ENCODE measurements at regions not wholly inside any gene's neighbourhood (a gene's known extent, or its start where the extent isn't known, plus 50 kb on each side); places are given as distances from the start of the nearest gene placed in this dataset.

GRCh38 chr12:63068857-63069442 lies 82.1 kb downstream of the AVPR1A start:
- Histone ChIP-seq H3K4me1 (ENCODE audit: control insufficient read depth in 1 of 2, insufficient read depth in 2 of 2, low read length in 2 of 2) (no peaks in the 10 kb centered on the region), H3K36me3 (ENCODE audit: control insufficient read depth in 1 of 2, insufficient read depth in 2 of 2, low read length in 2 of 2) (no peaks in the 10 kb centered on the region), H3K27ac (ENCODE audit: low read length) (no peak overlapping the region)

GRCh38 chr12:63066782-63067181 lies 84.2 kb downstream of the AVPR1A start:
- Histone ChIP-seq H3K4me1 (ENCODE audit: control insufficient read depth in 1 of 2, insufficient read depth in 2 of 2, low read length in 2 of 2) (no peaks in the 10 kb centered on the region), H3K36me3 (ENCODE audit: control insufficient read depth in 1 of 2, insufficient read depth in 2 of 2, low read length in 2 of 2) (no peaks in the 10 kb centered on the region), H3K27ac (ENCODE audit: low read length) (no peak overlapping the region), H3K9me3 (ENCODE audit: control insufficient read depth in 1 of 2, low read length in 2 of 2) (no peaks in the 10 kb centered on the region), H3K27me3 (ENCODE audit: low read depth, low read length) (no peaks in the 10 kb centered on the region), H3K4me3 (ENCODE audit: low read depth in 1 of 2, low read length in 2 of 2) (no peak overlapping the region)

More at GRCh38 chr12:63068857-63069442, 82.1 kb downstream of the AVPR1A start:
- Histone ChIP-seq H3K27me3 (ENCODE audit: low read depth, low read length) (no peaks in the 10 kb centered on the region), H3K9me3 (ENCODE audit: control insufficient read depth in 1 of 2, low read length in 2 of 2) (no peaks in the 10 kb centered on the region), H3K4me3 (ENCODE audit: low read depth in 1 of 2, low read length in 2 of 2) (no peak overlapping the region)

- Histone ChIP-seq H3K36me3 (ENCODE audit: control insufficient read depth in 1 of 2, insufficient read depth in 2 of 2, low read length in 2 of 2) (no peaks in the 10 kb centered on the region), H3K9me3 (ENCODE audit: control insufficient read depth in 1 of 2, low read length in 2 of 2) (no peaks in the 10 kb centered on the region), H3K27ac (ENCODE audit: low read length) (no peak overlapping the region), H3K4me3 (ENCODE audit: low read depth in 1 of 2, low read length in 2 of 2) (no peak overlapping the region), H3K27me3 (ENCODE audit: low read depth, low read length) (no peaks in the 10 kb centered on the region), H3K4me1 (ENCODE audit: control insufficient read depth in 1 of 2, insufficient read depth in 2 of 2, low read length in 2 of 2) (no peaks in the 10 kb centered on the region)
Measured at GRCh38 chr12:63066136-63066535, 84.9 kb downstream of the AVPR1A start.

- H3K36me3 ChIP-seq (ENCODE audit: control insufficient read depth in 1 of 2, insufficient read depth in 2 of 2, low read length in 2 of 2) = no peaks in the 10 kb centered on the region
- no peak overlapping the region for H3K27ac ChIP-seq (ENCODE audit: low read length)
- H3K4me1 ChIP-seq (ENCODE audit: control insufficient read depth in 1 of 2, insufficient read depth in 2 of 2, low read length in 2 of 2) = no peaks in the 10 kb centered on the region
- H3K27me3 ChIP-seq (ENCODE audit: low read depth, low read length) = no peaks in the 10 kb centered on the region
- no peaks in the 10 kb centered on the region for H3K9me3 ChIP-seq (ENCODE audit: control insufficient read depth in 1 of 2, low read length in 2 of 2)
- H3K4me3 ChIP-seq (ENCODE audit: low read depth in 1 of 2, low read length in 2 of 2) = no peak overlapping the region
Measured at GRCh38 chr12:63064080-63064479, 86.9 kb downstream of the AVPR1A start.

GRCh38 chr12:63056649-63057048 lies 94.4 kb downstream of the AVPR1A start:
- H3K4me1 ChIP-seq (ENCODE audit: control insufficient read depth in 1 of 2, insufficient read depth in 2 of 2, low read length in 2 of 2) = no peaks in the 10 kb centered on the region

GRCh38 chr12:63052696-63053095 lies 98.3 kb downstream of the AVPR1A start:
- Histone ChIP-seq H3K27ac (ENCODE audit: low read length) (no peak overlapping the region), H3K27me3 (ENCODE audit: low read depth, low read length) (no peaks in the 10 kb centered on the region), H3K36me3 (ENCODE audit: control insufficient read depth in 1 of 2, insufficient read depth in 2 of 2, low read length in 2 of 2) (no peaks in the 10 kb centered on the region), H3K4me3 (ENCODE audit: low read depth in 1 of 2, low read length in 2 of 2) (no peak overlapping the region), H3K4me1 (ENCODE audit: control insufficient read depth in 1 of 2, insufficient read depth in 2 of 2, low read length in 2 of 2) (no peaks in the 10 kb centered on the region), H3K9me3 (ENCODE audit: control insufficient read depth in 1 of 2, low read length in 2 of 2) (no peaks in the 10 kb centered on the region)

More at GRCh38 chr12:63056649-63057048, 94.4 kb downstream of the AVPR1A start:
- Histone ChIP-seq H3K9me3 (ENCODE audit: control insufficient read depth in 1 of 2, low read length in 2 of 2) (no peaks in the 10 kb centered on the region), H3K4me3 (ENCODE audit: low read depth in 1 of 2, low read length in 2 of 2) (no peak overlapping the region), H3K27me3 (ENCODE audit: low read depth, low read length) (no peaks in the 10 kb centered on the region), H3K27ac (ENCODE audit: low read length) (no peak overlapping the region), H3K36me3 (ENCODE audit: control insufficient read depth in 1 of 2, insufficient read depth in 2 of 2, low read length in 2 of 2) (no peaks in the 10 kb centered on the region)

- Histone ChIP-seq H3K36me3 (ENCODE audit: control insufficient read depth in 1 of 2, insufficient read depth in 2 of 2, low read length in 2 of 2) (no peaks in the 10 kb centered on the region), H3K9me3 (ENCODE audit: control insufficient read depth in 1 of 2, low read length in 2 of 2) (no peaks in the 10 kb centered on the region), H3K27ac (ENCODE audit: low read length) (no peak overlapping the region), H3K4me1 (ENCODE audit: control insufficient read depth in 1 of 2, insufficient read depth in 2 of 2, low read length in 2 of 2) (no peaks in the 10 kb centered on the region), H3K4me3 (ENCODE audit: low read depth in 1 of 2, low read length in 2 of 2) (no peak overlapping the region), H3K27me3 (ENCODE audit: low read depth, low read length) (no peaks in the 10 kb centered on the region)
Measured at GRCh38 chr12:63047146-63047545, 103.9 kb downstream of the AVPR1A start.

- H3K27me3 ChIP-seq (ENCODE audit: low read depth, low read length) = no peaks in the 10 kb centered on the region
- H3K27ac ChIP-seq (ENCODE audit: low read length) = no peak overlapping the region
- no peaks in the 10 kb centered on the region for H3K4me1 ChIP-seq (ENCODE audit: control insufficient read depth in 1 of 2, insufficient read depth in 2 of 2, low read length in 2 of 2)
- no peaks in the 10 kb centered on the region for H3K9me3 ChIP-seq (ENCODE audit: control insufficient read depth in 1 of 2, low read length in 2 of 2)
- no peaks in the 10 kb centered on the region for H3K36me3 ChIP-seq (ENCODE audit: control insufficient read depth in 1 of 2, insufficient read depth in 2 of 2, low read length in 2 of 2)
- H3K4me3 ChIP-seq (ENCODE audit: low read depth in 1 of 2, low read length in 2 of 2) = no peak overlapping the region
Measured at GRCh38 chr12:63045020-63045860, 105.8 kb downstream of the AVPR1A start.

GRCh38 chr12:63042646-63043045 lies 107.7 kb upstream of the PPM1H start:
- no peak overlapping the region for H3K4me3 ChIP-seq (ENCODE audit: low read depth in 1 of 2, low read length in 2 of 2)

GRCh38 chr12:63041601-63042000 lies 106.7 kb upstream of the PPM1H start:
- Histone ChIP-seq H3K27ac (ENCODE audit: low read length) (no peak overlapping the region), H3K36me3 (ENCODE audit: control insufficient read depth in 1 of 2, insufficient read depth in 2 of 2, low read length in 2 of 2) (no peaks in the 10 kb centered on the region), H3K27me3 (ENCODE audit: low read depth, low read length) (no peaks in the 10 kb centered on the region), H3K9me3 (ENCODE audit: control insufficient read depth in 1 of 2, low read length in 2 of 2) (no peaks in the 10 kb centered on the region), H3K4me1 (ENCODE audit: control insufficient read depth in 1 of 2, insufficient read depth in 2 of 2, low read length in 2 of 2) (no peaks in the 10 kb centered on the region), H3K4me3 (ENCODE audit: low read depth in 1 of 2, low read length in 2 of 2) (no peak overlapping the region)

More at GRCh38 chr12:63042646-63043045, 107.7 kb upstream of the PPM1H start:
- Histone ChIP-seq H3K27ac (ENCODE audit: low read length) (no peak overlapping the region), H3K4me1 (ENCODE audit: control insufficient read depth in 1 of 2, insufficient read depth in 2 of 2, low read length in 2 of 2) (no peaks in the 10 kb centered on the region), H3K27me3 (ENCODE audit: low read depth, low read length) (no peaks in the 10 kb centered on the region), H3K9me3 (ENCODE audit: control insufficient read depth in 1 of 2, low read length in 2 of 2) (no peaks in the 10 kb centered on the region), H3K36me3 (ENCODE audit: control insufficient read depth in 1 of 2, insufficient read depth in 2 of 2, low read length in 2 of 2) (no peaks in the 10 kb centered on the region)

GRCh38 chr12:63040526-63041220 lies 105.7 kb upstream of the PPM1H start:
- Histone ChIP-seq H3K9me3 (ENCODE audit: control insufficient read depth in 1 of 2, low read length in 2 of 2) (no peaks in the 10 kb centered on the region), H3K4me3 (ENCODE audit: low read depth in 1 of 2, low read length in 2 of 2) (no peak overlapping the region)

More at GRCh38 chr12:63040526-63041220, 105.7 kb upstream of the PPM1H start:
- Histone ChIP-seq H3K4me1 (ENCODE audit: control insufficient read depth in 1 of 2, insufficient read depth in 2 of 2, low read length in 2 of 2) (no peaks in the 10 kb centered on the region), H3K36me3 (ENCODE audit: control insufficient read depth in 1 of 2, insufficient read depth in 2 of 2, low read length in 2 of 2) (no peaks in the 10 kb centered on the region), H3K27me3 (ENCODE audit: low read depth, low read length) (no peaks in the 10 kb centered on the region), H3K27ac (ENCODE audit: low read length) (no peak overlapping the region)

Data from muscle layer of duodenum (tissue), 2 donors.